Activated CD4-positive, alpha-beta T cell treated with anti-CD3 and anti-CD28 coated beads for 24 hours (primary cell): ENCODE measurements at regions not wholly inside any gene's neighbourhood (a gene's known extent, or its start where the extent isn't known, plus 50 kb on each side); places are given as distances from the start of the nearest gene placed in this dataset.
A peak's percentile ranks its signal among the peaks of the same experiment; 100 is the strongest.

ENCODE experiments used
- DNase-seq, 2 donors: peaks; one replicate each; pipeline ENCODE4 v3.0.0-alpha.2; 2020; ENCODE audit warnings: low read depth in 2 of 2

GRCh38 chr2:147135376-147135775 lies 709.5 kb upstream of the ACVR2A start:
- DNase-seq = no peak

DNA sequence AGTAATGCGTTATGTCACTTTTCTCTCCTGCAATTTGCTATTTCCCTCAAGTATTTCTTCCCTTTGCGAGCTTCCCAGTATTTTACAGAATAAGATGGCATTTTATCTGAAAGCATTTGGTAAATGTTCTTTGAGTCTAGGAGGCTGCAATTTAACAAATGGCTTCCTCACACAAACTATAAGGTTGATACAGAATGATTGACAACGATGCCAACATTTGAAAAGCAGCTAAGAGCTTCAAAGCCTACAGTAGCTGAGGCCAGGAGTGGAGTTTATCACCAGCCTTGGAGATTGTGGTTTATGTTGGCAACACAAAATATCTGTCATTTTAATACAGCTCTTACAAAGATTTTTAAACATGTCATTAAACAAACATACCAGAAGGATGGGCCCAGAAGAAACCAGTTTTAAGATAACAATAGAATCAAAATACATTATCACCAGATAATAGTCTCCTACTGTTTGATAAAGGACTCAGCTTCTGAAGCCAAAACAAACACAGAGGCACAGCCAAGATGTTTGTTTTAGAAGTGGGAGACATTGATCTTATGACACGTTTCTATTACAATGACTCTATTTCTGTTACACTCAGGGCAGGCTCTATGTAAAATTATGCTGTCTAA lies 711.4 kb upstream of the ACVR2A start:
- DNase-seq = no peak

GRCh38 chr2:147125145-147125544 lies 719.7 kb upstream of the ACVR2A start:
- no peak for DNase-seq

- no peak for DNase-seq
Measured at GRCh38 chr2:147122944-147123343, 721.9 kb upstream of the ACVR2A start.

DNA sequence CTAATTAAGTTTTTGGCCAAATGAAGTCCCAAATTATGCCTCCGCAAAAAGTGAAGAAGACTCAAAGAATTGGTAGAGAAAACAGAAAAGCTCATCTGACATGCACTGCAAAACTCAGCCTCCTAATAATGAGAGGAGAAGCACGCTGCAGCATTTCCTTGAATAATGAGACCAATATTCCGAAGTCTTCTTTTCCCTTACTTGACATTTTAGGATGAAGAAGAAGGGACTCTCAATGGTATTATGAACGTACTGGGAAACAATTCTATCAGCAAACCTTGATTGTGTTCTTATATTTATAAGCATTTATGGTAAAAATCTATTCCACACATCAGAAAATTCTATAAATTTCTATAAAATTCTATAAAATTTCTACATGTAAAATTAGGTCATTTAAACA lies 733.9 kb upstream of the ACVR2A start:
- DNase-seq = no peak

- no peak for DNase-seq
Measured at GRCh38 chr2:147110317-147110716, 734.5 kb upstream of the ACVR2A start.

GRCh38 chr2:147109291-147109690 lies 735.5 kb upstream of the ACVR2A start:
- DNase-seq = no peak

DNA sequence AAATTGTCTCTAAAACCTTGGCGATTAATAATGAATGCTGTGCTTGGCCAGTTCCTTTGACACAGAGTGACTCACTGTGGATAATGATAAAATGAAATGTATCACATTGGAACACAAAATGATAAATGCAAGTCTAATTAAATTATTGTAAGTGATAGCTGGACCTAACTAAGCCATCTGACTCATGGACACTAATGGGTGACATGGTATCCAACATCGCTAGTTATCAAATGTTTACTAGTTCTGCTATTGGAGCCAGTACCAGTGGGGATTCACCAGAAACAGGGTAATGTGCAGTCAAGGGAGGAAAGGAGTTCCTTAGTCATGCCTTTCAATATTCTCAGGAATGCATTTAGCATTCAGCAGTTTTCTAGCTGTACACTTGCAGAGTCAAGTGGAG lies 736.3 kb upstream of the ACVR2A start:
- no peak for DNase-seq

DNA sequence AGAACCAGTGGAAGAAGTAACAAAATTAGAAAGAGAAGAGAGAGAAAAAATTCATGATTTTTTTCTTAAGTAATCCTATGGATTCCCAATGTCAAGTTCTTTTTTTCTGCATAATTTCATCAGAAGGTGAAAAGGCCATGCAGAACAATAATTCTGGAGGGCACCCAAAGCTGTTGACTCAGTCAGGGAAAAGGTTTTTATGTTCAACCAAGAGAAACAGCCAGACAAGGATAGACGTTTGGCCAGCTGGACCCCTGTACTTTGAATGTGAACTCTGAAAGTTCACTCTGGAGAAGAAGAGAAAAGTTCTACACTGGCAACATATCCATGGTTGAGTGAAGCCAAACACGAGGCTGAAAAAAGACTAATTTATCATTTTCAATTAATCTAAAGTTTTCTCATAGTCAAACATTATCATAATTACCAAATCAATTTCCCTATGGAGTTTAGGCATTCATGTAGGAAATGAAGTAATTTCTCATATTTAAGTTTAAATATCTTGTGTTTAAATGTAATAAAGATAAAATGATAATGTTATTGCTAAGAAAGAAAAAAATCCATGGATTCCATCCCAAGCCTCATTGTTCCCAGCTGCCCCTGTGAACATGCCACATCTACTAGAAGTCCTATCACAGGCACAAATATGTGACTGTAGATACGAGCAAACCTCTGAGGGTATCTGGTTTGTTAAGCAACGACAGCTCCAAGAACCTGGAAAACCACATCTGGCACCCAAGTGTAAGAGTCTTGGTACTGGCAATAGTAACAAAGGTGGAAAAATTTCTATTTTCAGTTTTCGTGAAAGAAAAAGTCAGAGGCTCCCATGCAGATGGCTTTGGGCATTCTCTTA lies 742.7 kb upstream of the ACVR2A start:
- no peak for DNase-seq

- DNase-seq = no peak
Measured at GRCh38 chr2:147100406-147101035, 744.3 kb upstream of the ACVR2A start.

DNA sequence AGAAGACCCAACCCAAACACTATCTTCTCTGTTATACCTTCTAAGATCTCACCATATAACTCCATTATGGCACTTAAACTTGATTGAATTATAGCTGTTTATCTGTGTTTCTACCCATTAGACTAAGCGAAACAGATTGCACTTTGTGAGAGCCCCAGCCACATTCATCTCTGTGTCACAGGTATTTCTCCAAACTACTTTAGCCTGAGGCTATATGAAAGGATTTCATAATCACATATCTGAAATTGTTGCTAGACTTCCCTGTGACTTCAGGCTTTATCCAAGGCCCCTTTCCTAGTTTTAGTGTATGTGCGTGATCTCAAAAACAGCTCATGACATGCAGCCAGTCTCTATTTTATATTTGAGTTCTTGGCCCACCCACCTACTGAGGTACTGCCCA lies 745.0 kb upstream of the ACVR2A start:
- no peak for DNase-seq

GRCh38 chr2:147098940-147099339 lies 745.9 kb upstream of the ACVR2A start:
- no peak for DNase-seq

DNA sequence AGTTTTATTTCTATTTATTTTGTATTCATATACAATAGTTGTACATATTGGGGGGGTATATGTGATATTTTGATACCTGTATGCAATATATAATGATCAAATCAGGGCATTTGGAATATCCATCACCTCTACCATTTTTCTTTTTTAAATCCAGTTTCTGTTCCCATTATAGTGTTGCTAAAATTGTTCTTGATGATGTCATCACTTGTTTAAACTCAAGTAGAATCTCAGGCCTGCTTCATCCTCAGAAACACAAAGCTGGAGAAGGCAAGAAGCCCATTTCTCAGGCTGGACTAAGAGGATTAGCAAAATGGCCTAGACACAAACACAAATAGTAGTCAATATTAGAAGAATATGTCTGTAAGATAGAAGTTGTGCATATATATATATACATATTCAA lies 747.1 kb upstream of the ACVR2A start:
- DNase-seq = no peak

DNA sequence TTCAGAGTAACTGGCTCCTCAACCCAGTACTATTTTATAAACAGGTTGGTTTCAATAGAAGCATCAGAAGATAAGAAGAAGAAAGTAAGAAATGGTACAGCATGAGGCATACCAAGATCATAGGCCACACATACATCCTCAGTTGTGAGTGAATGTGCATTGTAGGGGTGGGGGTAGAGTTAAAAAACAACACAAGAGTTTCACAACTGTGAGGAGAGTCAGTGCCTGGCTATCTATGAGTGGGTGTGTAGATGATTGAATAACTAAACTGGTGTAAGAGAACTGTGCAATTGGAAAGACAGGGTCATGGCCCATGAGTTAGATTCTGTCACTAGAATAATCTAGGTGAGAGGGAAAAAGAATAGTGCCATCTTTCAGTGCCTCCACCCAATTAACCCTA lies 748.2 kb upstream of the ACVR2A start:
- DNase-seq = no peak

DNA sequence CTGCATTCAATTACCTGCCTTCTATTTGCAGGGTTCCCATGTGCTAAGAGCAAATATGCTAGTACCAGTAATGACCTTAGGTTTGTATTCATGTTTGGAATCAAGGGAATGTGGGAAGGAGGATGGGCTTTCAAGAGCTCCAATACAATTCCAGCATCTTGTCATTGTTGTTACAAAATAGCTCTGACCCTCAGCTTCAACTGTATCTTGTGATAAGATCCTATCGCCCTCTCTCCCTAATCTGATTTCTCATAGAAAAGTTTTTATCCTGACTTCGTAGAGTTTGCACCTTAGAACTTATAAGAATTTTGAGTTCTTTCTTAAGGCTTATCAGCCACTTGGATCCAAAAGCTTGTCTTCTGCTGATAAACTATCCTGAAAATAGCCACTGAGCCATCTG lies 749.5 kb upstream of the ACVR2A start:
- no peak for DNase-seq

DNA sequence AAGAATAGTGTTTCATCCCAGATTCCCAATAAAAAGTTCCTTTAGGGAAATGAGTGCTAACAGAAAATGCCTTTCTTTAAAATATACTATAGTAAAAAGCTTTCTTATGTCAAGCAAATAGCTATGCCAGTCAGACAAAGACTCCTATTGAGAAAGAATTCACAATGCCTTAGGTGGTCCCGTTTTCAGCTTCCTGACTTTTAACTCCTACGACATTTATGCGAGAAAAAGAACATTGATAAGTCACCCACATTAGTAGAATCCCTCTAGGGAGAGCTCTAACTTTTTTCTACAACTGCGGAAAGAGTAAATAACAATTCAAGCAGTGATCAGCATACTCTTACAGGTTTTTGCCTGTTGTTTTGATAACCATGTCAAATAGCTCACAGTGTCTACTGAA lies 750.8 kb upstream of the ACVR2A start:
- DNase-seq = no peak

DNA sequence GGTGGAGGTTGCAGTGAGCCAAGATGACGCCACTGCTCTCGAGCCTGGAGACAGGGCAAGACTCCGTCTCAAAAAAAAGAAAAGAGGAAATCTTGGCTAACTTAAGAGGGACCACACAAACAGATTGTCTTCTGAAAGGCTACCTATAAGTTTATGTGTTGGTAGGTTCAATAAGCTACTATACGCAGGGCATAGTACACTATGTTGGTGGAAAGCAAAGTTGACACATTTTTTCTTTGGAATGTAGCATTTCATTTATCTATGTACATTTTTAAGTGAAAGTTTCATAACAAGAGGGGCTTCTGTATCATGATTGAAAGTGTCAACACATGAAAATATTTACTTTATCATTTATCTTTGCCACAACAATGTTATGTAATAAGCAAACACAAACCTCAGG lies 752.6 kb upstream of the ACVR2A start:
- no peak for DNase-seq

GRCh38 chr2:147091448-147091847 lies 753.4 kb upstream of the ACVR2A start:
- DNase-seq = no peak

DNA sequence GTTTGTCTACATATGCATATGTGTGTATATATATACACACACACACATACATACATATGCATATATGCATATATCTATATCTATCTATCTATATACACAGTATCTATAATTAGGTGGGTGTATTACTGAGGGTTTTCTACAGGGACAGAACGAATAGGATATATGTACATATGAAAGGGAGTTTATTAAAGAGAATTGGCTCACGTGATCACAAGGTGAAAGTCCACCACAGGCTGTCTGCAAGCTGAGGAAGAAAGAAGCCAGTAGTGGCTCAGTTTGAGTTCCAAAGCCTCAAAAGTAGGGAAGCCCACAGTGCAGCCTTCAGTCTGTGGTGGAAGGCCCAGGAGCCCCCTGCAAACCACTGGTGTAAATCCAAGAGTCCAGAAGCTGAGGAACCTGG lies 756.0 kb upstream of the ACVR2A start:
- DNase-seq = no peak

DNA sequence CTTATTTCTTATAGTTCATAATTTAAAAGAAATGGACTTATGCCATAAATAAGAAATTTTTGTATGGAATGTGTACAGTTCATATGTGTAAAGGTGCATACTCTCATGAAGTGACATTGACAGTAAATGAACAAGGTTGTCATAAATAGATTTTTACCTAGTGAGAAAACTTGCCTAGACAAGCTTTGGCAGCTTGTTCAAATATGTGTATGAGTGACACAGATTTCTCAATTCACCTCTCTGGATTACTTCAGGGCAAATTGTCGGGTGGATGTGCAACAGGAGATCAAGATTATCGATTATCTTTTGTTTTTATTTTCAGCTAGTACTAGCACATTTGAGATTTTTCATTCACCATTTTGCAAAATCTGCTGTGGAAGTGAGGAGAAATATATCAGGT lies 758.1 kb upstream of the ACVR2A start:
- DNase-seq = no peak

DNA sequence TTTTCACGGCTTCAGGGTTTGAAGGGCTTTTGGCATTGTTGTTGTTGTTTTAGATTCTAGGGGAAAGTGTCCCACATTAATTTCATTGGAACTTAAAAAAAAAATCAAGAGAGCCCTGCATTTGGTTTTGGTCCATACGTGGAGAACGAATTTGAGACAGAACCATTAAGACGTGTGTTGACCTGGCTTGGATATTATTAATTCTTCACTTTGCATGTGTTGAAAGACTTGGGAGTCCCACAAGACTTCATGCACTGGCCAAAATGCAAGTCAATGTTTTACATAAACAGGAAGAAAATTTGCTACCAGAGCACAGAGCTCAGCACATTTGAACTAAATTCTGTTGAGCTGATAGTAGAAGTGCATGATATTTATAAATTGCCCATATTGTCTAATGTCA lies 761.2 kb upstream of the ACVR2A start:
- DNase-seq = no peak

DNA sequence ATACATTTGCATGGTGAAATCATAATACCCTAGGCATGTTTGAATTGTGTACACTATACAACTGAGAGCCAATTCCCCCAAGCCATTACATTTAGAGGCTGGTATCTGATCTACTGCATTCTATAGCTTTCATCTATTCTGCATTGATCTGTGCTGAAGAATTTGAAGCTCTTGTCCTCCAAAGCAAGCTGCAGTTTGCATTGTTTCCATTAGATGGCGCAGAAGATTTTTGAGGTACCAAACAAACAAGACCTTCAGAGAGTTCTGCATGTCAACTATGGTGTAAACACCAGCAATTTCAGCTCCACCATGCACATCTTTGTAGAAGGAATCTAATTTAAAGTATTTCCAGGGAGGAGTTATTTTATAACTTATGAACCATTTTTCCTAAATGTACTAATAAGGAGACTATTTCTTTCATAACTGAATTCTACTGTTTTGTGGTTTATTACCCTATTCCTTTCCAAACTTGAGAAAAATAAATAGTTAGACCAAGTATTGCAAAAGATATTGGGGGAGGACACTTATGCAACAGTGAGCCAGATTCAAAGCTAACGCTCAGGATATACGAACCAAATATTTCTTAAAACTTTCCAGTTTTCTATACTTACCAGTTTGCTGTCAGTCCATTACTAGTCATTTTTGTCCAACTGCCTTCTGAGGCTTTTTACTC lies 761.8 kb upstream of the ACVR2A start:
- peak; percentile 2 to 66 for DNase-seq

DNA sequence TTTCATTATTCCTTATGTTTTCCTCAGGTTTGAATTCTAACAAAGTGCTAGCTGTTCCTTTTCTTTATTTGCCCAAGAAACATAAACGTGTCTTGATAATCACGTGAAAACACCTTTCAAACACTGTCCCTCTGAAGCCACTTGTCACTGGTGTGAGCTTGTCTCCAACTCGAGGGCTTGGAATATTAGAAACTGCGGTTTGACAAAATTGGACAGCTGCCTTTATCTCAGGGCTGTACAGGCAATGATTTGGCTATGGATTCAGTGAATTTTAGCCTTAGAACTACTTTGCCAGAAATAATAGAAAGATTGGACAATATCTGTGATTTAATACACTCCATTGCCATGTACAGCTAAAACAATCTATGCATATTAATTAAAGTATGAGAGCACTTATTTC lies 763.0 kb upstream of the ACVR2A start:
- DNase-seq = no peak
